ENCODE measurements at regions not wholly inside any gene's neighbourhood (a gene's known extent, or its start where the extent isn't known, plus 50 kb on each side); places are given as distances from the start of the nearest gene placed in this dataset.

GRCh38 chr6:88365656-88366055 lies 199.5 kb upstream of the CNR1 start:
- Histone ChIP-seq H3K4me3 (no peak overlapping the region), H4K20me1 (ENCODE audit: control insufficient read depth, insufficient read depth) (no peaks in the 10 kb centered on the region), H2AFZ (ENCODE audit: control insufficient read depth, low read depth, low read length) (no peak overlapping the region), H3K36me3 (ENCODE audit: control insufficient read depth in 2 of 2, insufficient read depth in 2 of 2, low read length in 1 of 2) (no peaks in the 10 kb centered on the region), H3K79me2 (ENCODE audit: control insufficient read depth, insufficient read depth, low read length) (no peaks in the 10 kb centered on the region), H3K4me1 (ENCODE audit: control insufficient read depth, insufficient read depth, low read length) (no peaks in the 10 kb centered on the region), H3K9me3 (replicated peaks; ENCODE audit: control insufficient read depth, insufficient read depth, low read length) (no peaks in the 10 kb centered on the region), H3K9ac (ENCODE audit: control insufficient read depth, insufficient read depth, low read length) (no peak overlapping the region), H3K27ac (ENCODE audit: control insufficient read depth, insufficient read depth) (no peak overlapping the region), H3K4me2 (ENCODE audit: control insufficient read depth, insufficient read depth) (no peak overlapping the region), H3K27me3 (replicated peaks in 1 of 2; ENCODE audit: control insufficient read depth in 2 of 2, insufficient read depth in 2 of 2, low read length in 1 of 2) (no peaks in the 10 kb centered on the region)
- ChIA-PET SMC1A (ENCODE audit: uncharacterized antibody, unreplicated experiment) (no interaction called here), POLR2A (no interaction called here), RAD21 (ENCODE audit: unreplicated experiment) (no interaction called here), CTCF (no interaction called here)
- ATAC-seq = no peak
- BruUV-seq (replicated peaks) = no TSS peak
- WGBS (ENCODE audit: insufficient coverage, insufficient replicate concordance, low lambda C conversion rate, missing lambda C conversion rate) = 21% methylated on average over 2 of the region's 2 CpGs
- in situ Hi-C loops (cut with MboI) (no loop called here), intact Hi-C loops (cut with micrococcal nuclease; ENCODE audit: unreplicated experiment) (no loop called here)
- no peak for TF ChIP-seq PML (IDR thresholded peaks at IDR 0.05; ENCODE audit: low read length)
- TF ChIP-seq BCL3 (IDR thresholded peaks at IDR 0.05; ENCODE audit: borderline replicate concordance, insufficient read depth, low read depth, low read length, poor library complexity, severe bottlenecking) = no peak
- TF ChIP-seq SMC3 (IDR thresholded peaks at IDR 0.05; ENCODE audit: borderline replicate concordance, low read length) = no peak
- no peak for TF ChIP-seq MLLT1 (IDR thresholded peaks at IDR 0.05)
- no peak for TF ChIP-seq ZZZ3 (IDR thresholded peaks at IDR 0.05; ENCODE audit: control insufficient read depth, insufficient read length, low read depth)
- TF ChIP-seq GATAD2B (conservative IDR thresholded peaks at IDR 0.05; ENCODE audit: low read depth) = no peak
- TF ChIP-seq ZBTB11 (CRISPR knock-in tag; IDR thresholded peaks at IDR 0.05) = no peak
- TF ChIP-seq SKIL (IDR thresholded peaks at IDR 0.05; ENCODE audit: low read depth, poor library complexity, severe bottlenecking) = no peak
- no peak for TF ChIP-seq RAD21 (IDR thresholded peaks at IDR 0.05; ENCODE audit: insufficient read depth, low read depth, low read length)
- no peak for TF ChIP-seq BCLAF1 (IDR thresholded peaks at IDR 0.05)
- TF ChIP-seq ZNF207 (IDR thresholded peaks at IDR 0.05; ENCODE audit: borderline replicate concordance) = no peak
- no peak for TF ChIP-seq NFYA (IDR thresholded peaks at IDR 0.05; ENCODE audit: borderline replicate concordance, low read depth, low read length)
- TF ChIP-seq RAD51 (IDR thresholded peaks at IDR 0.05) = no peak
- TF ChIP-seq ASH2L (IDR thresholded peaks at IDR 0.05; ENCODE audit: borderline replicate concordance, low read depth) = no peak
- DNase-seq (ENCODE audit: low read depth, low spot score) = no peak
- FAIRE-seq = no peak
